Activated T-helper 17 cell treated with anti-CD3 and anti-CD28 coated beads, Interleukin-2, amount 50 U/mL, for 72 hours (primary cell): ENCODE measurements at regions not wholly inside any gene's neighbourhood (a gene's known extent, or its start where the extent isn't known, plus 50 kb on each side); places are given as distances from the start of the nearest gene placed in this dataset.
"Not testable (repeated sequence)": the region's sequence is repeated elsewhere in the genome, so short reads cannot be mapped to it uniquely, and the experiment has no call there.

Experiments used
- ATAC-seq: fragments of 150-1000 bp; cut with Tn5 transposase; replicated peaks from 2 replicates; pipeline ENCODE4 v1.10.0; 2021; ENCODE audit warnings: mild to moderate bottlenecking, moderate library complexity
- H3K27ac Mint-ChIP-seq: one replicate; pipeline ENCODE4 v1.8.0; 2022; ENCODE audit warnings: mixed read lengths
- H3K27me3 Mint-ChIP-seq: one replicate; pipeline ENCODE4 v1.8.0; 2022; ENCODE audit warnings: mixed read lengths
- H3K36me3 Mint-ChIP-seq: one replicate; pipeline ENCODE4 v1.8.0; 2022; ENCODE audit warnings: low read depth, mild to moderate bottlenecking, mixed read lengths
- H3K4me1 Mint-ChIP-seq: one replicate; pipeline ENCODE4 v1.8.0; 2022; ENCODE audit warnings: mixed read lengths
- H3K4me3 Mint-ChIP-seq: one replicate; pipeline ENCODE4 v1.8.0; 2022; ENCODE audit warnings: mild to moderate bottlenecking, mixed read lengths
- H3K9me3 Mint-ChIP-seq: one replicate; pipeline ENCODE4 v1.8.0; 2022; ENCODE audit warnings: mixed read lengths

DNA sequence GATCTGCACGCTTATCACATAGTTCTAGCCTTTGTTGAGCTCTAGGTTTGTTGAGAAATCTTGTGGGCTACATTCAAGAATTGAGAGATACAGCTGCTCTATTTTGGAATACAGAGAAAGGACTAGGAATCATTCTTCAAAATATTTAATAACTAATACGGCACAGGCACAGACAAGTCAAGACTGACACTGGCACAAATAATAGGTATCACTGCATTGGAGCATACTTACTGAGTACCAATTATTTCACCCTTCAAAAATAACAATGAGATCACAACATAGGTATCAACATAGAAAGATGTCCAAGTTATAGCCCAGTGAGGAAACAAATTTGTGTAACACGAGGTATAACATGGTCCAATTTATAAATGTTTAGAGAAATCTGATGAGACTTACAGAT, 133.7 kb upstream of the TSC22D2 start:
- Mint-ChIP-seq H3K36me3 (no peaks in the 10 kb centered on the region), H3K4me1 (no peaks in the 10 kb centered on the region), H3K27ac (no peak overlapping the region), H3K27me3 (peaks cover 13% of the 10 kb centered on the region), H3K9me3 (no peaks in the 10 kb centered on the region), H3K4me3 (no peak overlapping the region)
- ATAC-seq, result no peak

DNA sequence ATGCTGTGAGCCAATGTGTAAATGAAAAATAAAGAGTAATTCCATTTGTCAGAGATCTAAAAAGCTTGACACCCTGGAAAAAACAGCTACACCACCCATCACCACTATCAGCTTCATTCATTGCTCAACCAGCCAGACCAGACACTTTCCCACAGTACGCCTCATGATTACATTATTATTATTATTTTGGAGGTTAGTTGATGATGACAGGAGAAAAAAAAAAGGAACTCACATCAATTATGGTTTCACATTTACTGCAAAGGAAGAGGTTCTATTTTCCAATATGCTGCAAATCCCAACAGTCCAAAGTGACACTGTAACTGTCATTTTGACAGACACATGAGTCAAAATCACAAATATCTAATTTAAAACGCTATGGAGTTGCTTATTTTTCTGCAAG, 134.7 kb upstream of the TSC22D2 start:
- H3K36me3 Mint-ChIP-seq, result no peaks in the 10 kb centered on the region
- H3K4me3 Mint-ChIP-seq, result no peak overlapping the region
- no peaks in the 10 kb centered on the region for H3K9me3 Mint-ChIP-seq
- H3K4me1 Mint-ChIP-seq, result no peaks in the 10 kb centered on the region
- no peak overlapping the region for H3K27ac Mint-ChIP-seq
- ATAC-seq, result no peak
- peaks cover 13% of the 10 kb centered on the region for H3K27me3 Mint-ChIP-seq

DNA sequence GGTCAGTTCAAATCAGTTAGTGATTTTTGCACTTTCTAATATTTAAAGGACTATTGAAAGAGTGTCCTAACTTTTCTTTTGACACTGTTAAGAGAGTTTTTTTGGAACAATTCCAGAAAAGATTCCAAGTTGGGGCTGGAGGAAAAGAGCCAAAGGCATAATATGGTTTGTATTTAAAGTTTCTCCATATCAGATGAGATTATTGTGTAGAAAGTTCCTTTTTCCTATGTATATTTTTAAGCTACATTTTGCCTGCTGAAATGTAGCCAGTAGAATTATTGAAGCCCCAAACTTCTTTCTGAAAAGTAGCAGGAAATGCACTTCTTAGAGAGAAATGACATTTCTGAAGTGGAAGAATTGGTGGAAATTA, 136.5 kb upstream of the TSC22D2 start:
- Mint-ChIP-seq H3K4me3 (no peak overlapping the region), H3K27ac (no peak overlapping the region), H3K4me1 (no peaks in the 10 kb centered on the region), H3K36me3 (no peaks in the 10 kb centered on the region), H3K27me3 (peaks cover 12% of the 10 kb centered on the region), H3K9me3 (no peaks in the 10 kb centered on the region)
- no peak for ATAC-seq

DNA sequence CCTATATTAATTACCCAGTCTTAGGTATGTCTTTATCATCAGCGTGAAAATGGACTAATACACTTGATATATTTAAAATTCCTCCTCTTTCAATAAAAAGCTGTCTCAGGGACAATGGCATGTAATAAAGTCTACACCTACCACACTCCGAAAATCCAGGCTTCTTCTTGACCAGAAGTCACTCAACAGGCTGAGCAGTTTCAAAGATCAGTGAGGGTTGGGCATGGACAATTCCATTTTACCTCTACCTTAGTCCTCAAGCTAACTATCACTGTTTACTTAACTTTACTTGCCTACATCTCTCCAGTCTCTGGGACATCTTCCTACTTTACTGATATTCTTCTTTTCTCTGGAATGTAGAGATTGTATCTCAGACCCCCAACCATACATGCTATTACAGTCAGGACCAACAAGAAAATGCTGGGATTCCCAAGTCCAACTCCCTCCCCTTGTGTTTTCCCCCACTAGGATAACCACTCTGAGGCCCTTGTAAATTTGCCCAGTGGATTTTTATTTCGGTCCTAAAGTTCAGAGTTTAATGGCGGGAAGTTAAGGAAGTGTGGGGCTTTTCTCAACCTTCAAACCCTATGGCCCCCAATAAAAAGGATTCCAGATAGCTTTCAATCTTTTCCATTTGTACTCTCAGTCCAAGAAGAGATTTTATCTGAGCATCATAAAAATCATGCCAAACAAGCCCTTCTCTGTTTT, 137.1 kb upstream of the TSC22D2 start:
- H3K4me1 Mint-ChIP-seq, result no peaks in the 10 kb centered on the region
- H3K36me3 Mint-ChIP-seq, result no peaks in the 10 kb centered on the region
- no peaks in the 10 kb centered on the region for H3K9me3 Mint-ChIP-seq
- H3K27ac Mint-ChIP-seq, result no peak overlapping the region
- ATAC-seq, result no peak
- H3K4me3 Mint-ChIP-seq, result no peak overlapping the region
- H3K27me3 Mint-ChIP-seq, result peaks cover 13% of the 10 kb centered on the region

DNA sequence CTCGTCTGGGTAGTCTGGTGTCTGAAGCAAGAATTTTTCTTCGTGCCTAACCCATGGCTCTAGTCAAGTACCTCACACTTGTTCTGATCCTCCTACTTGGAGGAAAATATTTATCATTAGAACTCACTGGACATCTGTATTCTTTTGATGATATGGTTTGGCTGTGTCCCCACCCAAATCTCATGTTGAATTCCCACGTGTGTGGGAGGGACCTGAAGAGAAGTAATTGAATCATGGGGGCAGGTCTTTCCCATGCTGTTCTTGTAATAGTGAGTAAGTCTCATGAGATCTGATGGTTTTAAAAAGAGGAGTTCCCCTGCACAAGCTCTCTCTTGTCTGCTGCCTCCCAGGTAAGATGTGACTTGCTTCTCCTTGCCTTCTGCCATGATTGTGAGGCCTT, 137.7 kb upstream of the TSC22D2 start:
- not testable (repeated sequence) for H3K9me3 Mint-ChIP-seq, H3K4me3 Mint-ChIP-seq, H3K36me3 Mint-ChIP-seq, H3K4me1 Mint-ChIP-seq, ATAC-seq, H3K27ac Mint-ChIP-seq
- H3K27me3 Mint-ChIP-seq, result peaks cover 13% of the 10 kb centered on the region

DNA sequence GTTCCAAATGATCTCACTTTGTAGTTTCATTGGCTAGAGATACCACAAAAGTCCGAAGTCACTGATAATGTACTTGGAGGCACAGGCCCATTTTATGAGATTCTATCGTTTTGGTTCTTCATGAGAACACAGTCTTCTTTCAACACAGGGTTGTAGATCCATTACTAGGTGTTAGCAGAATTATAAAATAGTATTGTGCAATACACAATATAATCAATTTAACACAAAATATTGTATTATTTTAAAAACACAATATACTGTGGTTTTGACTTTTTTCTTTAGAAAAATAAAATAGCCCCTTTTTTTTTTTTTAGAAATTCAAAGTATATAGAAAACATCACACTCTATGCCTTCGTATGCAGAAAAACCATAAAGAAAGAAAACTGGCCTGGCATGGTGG, 138.6 kb upstream of the TSC22D2 start:
- Mint-ChIP-seq H3K9me3 (no peaks in the 10 kb centered on the region), H3K27me3 (peaks cover 13% of the 10 kb centered on the region), H3K4me1 (no peaks in the 10 kb centered on the region), H3K27ac (no peak overlapping the region), H3K36me3 (no peaks in the 10 kb centered on the region), H3K4me3 (no peak overlapping the region)
- ATAC-seq, result no peak

DNA sequence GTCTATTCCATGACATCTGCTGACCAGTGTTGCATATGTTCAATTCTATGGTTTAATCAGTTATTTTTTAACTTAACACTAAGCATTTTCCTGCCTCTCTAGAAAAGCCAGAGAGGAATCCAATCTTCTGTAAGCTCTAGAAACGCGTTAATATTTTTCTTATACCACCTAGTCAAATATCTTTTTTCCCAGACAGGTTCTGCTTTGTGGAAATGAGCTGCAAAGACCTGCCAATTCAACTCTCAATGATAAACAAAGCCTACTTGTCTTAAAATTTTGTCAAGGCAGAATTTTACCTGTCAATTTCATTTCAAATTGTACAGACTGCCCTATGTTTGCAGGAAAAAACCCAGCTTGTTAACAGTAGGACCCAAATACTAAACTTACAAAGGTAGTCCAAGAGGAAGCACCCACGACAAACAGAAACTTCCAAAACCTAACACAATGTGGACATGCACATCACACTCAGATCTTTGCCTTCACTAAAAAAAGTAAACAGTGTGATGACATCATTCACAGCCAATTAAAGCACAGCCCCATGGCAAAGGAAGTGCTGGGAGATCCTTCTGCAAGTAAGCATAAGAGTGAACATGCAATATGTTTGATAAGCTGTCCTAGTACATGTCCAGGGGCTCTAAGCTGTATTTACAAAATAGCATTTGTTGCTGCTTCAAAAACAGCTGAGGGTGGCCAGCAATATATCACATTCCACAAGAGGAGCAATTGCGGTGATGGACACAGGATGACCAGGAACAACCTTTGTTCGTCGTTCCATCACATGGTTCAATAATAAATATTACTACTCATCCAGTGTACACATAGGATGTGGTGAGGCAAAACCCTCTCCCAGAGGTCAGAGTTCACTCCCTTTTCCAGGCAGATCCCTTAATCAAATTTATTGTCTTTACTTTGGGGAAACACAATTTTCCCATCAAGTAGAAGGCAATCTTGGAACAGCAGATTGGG, 139.4 kb upstream of the TSC22D2 start:
- no peak for ATAC-seq
- H3K4me1 Mint-ChIP-seq, result no peaks in the 10 kb centered on the region
- no peak overlapping the region for H3K27ac Mint-ChIP-seq
- peaks cover 16% of the 10 kb centered on the region for H3K27me3 Mint-ChIP-seq
- no peaks in the 10 kb centered on the region for H3K9me3 Mint-ChIP-seq
- H3K36me3 Mint-ChIP-seq, result no peaks in the 10 kb centered on the region
- H3K4me3 Mint-ChIP-seq, result no peak overlapping the region

DNA sequence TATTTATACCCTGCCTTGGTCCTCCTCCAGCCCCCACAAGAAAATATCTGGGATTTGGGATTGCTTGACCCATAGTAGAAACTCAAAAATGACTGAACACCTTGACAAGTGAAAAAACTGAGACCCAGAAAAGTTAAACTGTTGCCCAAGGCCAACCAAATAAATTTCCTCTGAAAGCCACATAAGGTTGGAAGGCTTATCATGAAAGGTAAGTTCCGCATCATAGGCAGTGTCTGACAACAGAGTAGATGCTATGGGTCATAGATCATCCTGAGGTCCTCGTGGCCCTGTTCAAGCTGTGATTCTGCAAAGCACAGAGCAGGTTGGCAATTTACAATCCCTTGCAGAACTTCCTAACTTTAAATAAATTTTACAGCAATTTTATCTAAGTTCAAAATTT, 140.8 kb upstream of the TSC22D2 start:
- Mint-ChIP-seq H3K9me3 (no peaks in the 10 kb centered on the region), H3K27ac (no peak overlapping the region), H3K27me3 (peaks cover 10% of the 10 kb centered on the region), H3K36me3 (no peaks in the 10 kb centered on the region), H3K4me3 (no peak overlapping the region), H3K4me1 (no peaks in the 10 kb centered on the region)
- ATAC-seq, result no peak

DNA sequence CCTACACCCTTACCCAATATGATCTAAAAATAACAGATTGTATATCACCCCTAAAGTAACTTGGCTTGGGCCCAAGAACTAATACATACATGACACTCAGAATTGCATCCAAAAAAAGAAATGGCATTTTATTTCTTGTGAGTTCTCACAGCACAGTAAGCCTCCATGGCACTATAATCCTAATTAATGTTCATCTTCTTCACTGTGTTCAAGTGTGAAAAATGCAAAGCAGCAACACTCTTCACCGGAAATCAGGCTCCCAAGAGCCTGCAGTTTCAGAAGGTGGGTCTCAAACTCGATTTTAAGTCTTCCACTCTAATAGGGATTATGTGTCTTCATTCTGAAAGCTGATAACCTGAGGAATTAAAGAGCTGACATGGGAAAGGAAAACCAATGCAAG, 142.8 kb upstream of the TSC22D2 start:
- no peaks in the 10 kb centered on the region for H3K36me3 Mint-ChIP-seq
- ATAC-seq, result no peak
- H3K9me3 Mint-ChIP-seq, result no peaks in the 10 kb centered on the region
- H3K4me1 Mint-ChIP-seq, result no peaks in the 10 kb centered on the region
- no peak overlapping the region for H3K27ac Mint-ChIP-seq
- H3K27me3 Mint-ChIP-seq, result peaks cover 10% of the 10 kb centered on the region
- no peak overlapping the region for H3K4me3 Mint-ChIP-seq

DNA sequence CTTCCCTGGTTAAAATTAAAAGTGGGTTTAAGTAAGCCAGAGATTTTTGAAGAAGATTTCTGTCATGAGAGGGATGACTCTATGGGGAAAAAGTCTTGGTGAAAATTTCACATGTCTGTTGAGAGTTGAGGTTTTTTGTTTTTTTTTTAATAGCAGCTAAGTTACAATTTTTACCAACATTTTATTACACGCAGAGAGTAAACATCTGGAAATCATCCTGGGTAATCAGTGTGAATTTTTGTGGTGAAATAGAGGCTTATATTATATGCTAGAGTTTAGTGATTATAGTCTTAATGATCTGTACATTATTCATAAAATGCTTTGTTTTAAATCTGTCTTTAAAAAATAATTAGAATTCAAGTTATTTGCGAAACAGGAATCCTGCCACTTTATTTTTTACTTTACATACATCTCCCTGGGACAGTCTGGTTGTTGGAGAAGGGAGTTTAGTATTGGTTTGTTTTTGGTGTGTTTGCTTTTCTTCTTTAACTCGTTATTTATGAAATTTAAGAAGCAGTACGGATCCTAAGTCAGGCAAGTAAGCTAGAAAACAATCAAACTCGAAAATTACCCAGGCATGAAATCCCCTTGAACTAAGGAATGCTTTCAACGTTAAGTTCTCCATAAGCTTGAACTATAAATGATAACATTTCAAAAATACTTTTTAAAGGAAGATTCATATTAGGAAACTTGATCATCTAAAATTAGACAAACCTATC, 143.4 kb upstream of the TSC22D2 start:
- Mint-ChIP-seq H3K4me3 (no peak overlapping the region), H3K27me3 (peaks cover 10% of the 10 kb centered on the region), H3K4me1 (no peaks in the 10 kb centered on the region), H3K27ac (no peak overlapping the region), H3K9me3 (no peaks in the 10 kb centered on the region), H3K36me3 (no peaks in the 10 kb centered on the region)
- no peak for ATAC-seq

DNA sequence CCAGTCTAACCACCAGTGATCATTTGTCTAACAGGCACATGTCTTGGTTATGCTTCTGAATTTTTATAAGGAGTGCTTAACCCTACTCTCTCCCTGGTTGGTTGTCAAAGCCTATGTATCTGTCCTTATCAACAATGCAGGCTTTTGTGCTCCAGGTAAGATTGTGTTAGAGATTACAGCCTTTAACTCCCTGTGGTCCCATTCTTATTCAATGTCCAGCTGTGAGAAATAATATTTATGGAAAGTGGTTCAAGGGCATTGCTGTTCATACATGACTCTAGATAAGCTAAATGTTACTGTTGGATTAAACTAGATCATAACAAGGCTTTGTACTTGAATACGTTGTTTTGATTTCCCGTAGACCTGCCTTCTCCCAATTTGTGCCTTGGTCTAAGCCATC, 146.1 kb upstream of the TSC22D2 start:
- Mint-ChIP-seq H3K27me3 (peaks cover 10% of the 10 kb centered on the region), H3K27ac (no peak overlapping the region), H3K9me3 (no peaks in the 10 kb centered on the region), H3K36me3 (no peaks in the 10 kb centered on the region), H3K4me3 (no peak overlapping the region), H3K4me1 (no peaks in the 10 kb centered on the region)
- no peak for ATAC-seq

DNA sequence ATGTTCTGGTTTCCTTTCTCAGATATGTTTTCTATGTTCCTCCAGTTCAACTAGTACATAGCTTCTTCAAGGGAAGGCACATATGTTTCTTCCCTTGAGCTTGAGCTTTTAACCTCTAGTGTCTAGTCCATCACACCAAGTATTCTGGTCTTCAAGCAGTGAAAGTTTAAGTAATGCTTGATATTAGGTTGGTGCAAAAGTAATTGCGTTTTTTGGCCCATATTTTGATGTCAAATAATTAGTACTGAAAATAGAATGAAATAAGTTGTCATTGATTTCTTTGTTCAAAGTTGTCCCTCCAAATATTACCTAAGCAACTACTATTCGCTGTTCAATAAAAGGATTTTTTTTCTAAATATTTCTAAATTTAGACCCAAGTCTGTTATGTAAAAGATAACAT, 146.7 kb upstream of the TSC22D2 start:
- H3K36me3 Mint-ChIP-seq, result no peaks in the 10 kb centered on the region
- no peaks in the 10 kb centered on the region for H3K9me3 Mint-ChIP-seq
- H3K4me1 Mint-ChIP-seq, result no peaks in the 10 kb centered on the region
- no peak overlapping the region for H3K4me3 Mint-ChIP-seq
- no peak for ATAC-seq
- peaks cover 6% of the 10 kb centered on the region for H3K27me3 Mint-ChIP-seq
- H3K27ac Mint-ChIP-seq, result no peak overlapping the region

DNA sequence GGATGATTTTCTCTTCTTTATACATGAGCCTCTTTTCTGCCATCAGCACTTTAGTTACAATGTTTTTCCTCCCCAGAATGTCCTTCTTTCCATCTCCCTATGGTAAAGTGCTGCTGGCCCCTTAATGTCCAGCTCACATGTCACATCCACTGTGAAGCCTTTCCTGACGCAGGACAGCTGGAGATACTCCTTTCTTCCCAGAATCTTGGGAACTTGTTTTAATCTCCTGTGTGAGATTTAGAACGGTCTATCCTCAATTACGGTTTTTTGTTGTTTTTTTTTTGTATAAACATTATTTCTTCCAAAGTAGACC, 147.7 kb upstream of the TSC22D2 start:
- Mint-ChIP-seq H3K9me3 (no peaks in the 10 kb centered on the region), H3K27ac (no peak overlapping the region), H3K4me1 (no peaks in the 10 kb centered on the region), H3K4me3 (no peak overlapping the region), H3K36me3 (no peaks in the 10 kb centered on the region), H3K27me3 (peaks cover 6% of the 10 kb centered on the region)
- ATAC-seq, result no peak

DNA sequence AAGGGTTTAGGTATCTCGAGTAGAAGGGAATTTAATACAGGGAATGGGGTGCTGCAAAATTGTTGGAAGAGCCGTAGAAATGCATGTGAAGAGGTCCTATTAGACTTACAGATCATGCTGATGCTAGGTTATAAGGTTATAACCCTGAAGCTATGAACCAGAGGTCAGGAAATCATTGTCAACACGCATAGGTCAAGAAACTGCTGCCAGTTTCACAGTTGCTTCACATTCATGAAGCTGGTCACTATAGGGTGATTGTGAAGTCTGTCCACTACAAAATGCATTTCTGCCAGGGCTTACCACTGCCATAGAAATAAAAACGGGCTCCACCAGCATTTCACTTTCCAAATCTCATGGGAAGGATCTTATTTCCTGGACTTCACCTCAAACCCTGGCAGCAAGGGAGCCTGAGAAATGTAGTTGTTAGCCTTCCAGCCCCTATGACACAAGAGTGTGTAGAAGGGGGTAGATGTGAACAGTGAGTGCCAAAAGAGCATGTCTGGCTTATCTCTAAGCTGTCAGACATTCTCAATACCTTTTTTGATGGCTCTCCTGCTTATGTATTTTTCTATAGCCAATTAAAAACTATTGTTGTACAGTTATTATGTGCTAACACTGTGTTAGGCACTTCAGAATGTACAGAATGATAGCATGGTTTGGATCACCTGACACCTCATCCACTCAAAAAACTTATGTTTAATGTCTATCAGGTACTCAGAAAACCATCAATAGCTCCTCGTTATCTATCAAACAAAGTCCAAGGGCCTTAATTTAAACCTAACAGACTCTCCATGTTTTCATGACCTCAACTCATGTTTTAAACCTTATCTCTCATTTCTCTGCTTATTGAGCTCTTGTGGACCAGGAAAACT, 148.3 kb upstream of the TSC22D2 start:
- Mint-ChIP-seq H3K27ac (no peak overlapping the region), H3K27me3 (peaks cover 9% of the 10 kb centered on the region), H3K4me1 (no peaks in the 10 kb centered on the region), H3K4me3 (no peak overlapping the region), H3K36me3 (no peaks in the 10 kb centered on the region), H3K9me3 (no peaks in the 10 kb centered on the region)
- ATAC-seq, result no peak
